ENCODE measurements at regions not wholly inside any gene's neighbourhood (a gene's known extent, or its start where the extent isn't known, plus 50 kb on each side); places are given as distances from the start of the nearest gene placed in this dataset.
"Not testable (repeated sequence)": the region's sequence is repeated elsewhere in the genome, so short reads cannot be mapped to it uniquely, and the experiment has no call there.

DNA sequence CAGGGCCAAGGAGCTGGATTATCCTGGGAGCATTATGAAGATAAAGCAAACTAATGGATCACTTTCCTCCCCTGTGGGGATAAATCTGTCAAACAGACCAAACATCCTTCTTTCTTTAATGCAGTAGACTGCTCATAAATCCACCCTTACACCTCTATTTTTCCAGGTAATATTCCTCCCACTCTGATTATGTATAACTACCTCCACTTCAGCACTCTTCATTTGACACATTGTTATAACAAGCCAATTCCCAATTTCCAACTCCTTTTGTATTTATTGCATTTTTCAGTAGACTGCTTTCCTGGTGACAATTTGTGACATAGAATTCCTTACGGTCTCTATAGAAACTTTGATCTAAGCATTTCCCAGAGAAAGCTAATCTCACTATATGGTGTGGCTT, 115.0 kb upstream of the PRKG2 start:
- CTCF ChIA-PET: interaction anchor here (1.5 to 2.5 kb wide), 2 partner anchors 22 to 24 kb away, joined by 3 to 9 read pairs; no protein-coding TSS in a partner anchor
- TF ChIP-seq, protein P1, sequence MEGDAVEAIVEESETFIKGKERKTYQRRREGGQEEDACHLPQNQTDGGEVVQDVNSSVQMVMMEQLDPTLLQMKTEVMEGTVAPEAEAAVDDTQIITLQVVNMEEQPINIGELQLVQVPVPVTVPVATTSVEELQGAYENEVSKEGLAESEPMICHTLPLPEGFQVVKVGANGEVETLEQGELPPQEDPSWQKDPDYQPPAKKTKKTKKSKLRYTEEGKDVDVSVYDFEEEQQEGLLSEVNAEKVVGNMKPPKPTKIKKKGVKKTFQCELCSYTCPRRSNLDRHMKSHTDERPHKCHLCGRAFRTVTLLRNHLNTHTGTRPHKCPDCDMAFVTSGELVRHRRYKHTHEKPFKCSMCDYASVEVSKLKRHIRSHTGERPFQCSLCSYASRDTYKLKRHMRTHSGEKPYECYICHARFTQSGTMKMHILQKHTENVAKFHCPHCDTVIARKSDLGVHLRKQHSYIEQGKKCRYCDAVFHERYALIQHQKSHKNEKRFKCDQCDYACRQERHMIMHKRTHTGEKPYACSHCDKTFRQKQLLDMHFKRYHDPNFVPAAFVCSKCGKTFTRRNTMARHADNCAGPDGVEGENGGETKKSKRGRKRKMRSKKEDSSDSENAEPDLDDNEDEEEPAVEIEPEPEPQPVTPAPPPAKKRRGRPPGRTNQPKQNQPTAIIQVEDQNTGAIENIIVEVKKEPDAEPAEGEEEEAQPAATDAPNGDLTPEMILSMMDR (IDR thresholded peaks at IDR 0.05; ENCODE audit: control extremely low read depth, extremely low read depth, low read depth, missing control alignments): no peak
- POLR2A ChIA-PET: no interaction called here
- DNase-seq (ENCODE audit: extremely low spot score): no peak

DNA sequence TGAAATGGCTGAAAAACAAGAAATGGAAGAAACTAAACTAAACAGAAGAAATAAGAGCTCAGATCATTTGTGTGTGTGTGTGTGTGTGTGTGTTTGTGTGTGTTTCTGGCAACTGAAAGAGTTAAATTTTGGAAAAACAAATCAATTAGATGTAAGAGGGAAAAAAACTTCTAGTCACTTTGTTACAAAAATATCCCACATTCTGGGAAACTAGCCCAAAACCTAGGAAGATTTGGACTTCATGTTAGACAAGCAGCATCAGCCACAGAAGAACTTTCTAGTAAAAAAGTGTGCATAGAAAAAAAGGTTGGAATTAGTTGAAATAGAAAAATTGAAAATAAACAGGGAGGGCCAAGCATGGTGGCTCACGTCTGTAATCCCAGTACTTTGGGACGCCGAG, 111.6 kb upstream of the PRKG2 start:
- CTCF ChIA-PET: interaction anchor here (1.1 kb wide), 1 partner anchor 9 kb away, joined by 5 read pairs; no protein-coding TSS in a partner anchor
- POLR2A ChIA-PET: no interaction called here
- TF ChIP-seq, protein P1 (IDR thresholded peaks at IDR 0.05; ENCODE audit: control extremely low read depth, extremely low read depth, low read depth, missing control alignments): no peak
- no peak for DNase-seq (ENCODE audit: extremely low spot score)

GRCh38 chr4:81324594-81324993, 109.6 kb upstream of the PRKG2 start:
- CTCF ChIA-PET: interaction anchor here (1.3 kb wide), 1 partner anchor 30 kb away, joined by 3 read pairs; no protein-coding TSS in a partner anchor
- POLR2A ChIA-PET; DNase-seq (ENCODE audit: extremely low spot score): not testable (repeated sequence)

DNA sequence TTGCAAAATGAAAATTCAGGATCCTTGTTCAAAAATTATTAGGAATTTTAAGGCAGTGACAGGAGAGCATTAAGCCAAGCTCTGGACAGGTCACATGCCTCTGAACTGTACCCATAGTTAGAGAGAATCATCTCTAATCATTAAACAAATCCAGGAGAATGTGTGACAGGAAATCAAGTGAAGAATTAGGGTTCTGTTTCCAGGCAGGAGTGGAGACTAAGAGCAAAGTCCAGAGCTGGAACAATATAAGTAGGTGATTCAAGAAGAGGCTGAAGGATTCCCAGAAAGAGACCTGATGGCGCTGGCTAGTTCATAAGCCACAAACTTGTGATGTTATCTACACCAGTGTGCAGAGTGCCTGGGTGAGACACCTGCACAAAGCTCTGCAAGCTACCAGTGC, 104.6 kb upstream of the PRKG2 start:
- CTCF ChIA-PET: interaction anchor here (1.1 kb wide), 1 partner anchor 33 kb away, joined by 3 read pairs; no protein-coding TSS in a partner anchor
- no peak for DNase-seq (ENCODE audit: extremely low spot score)
- TF ChIP-seq, protein P1 (IDR thresholded peaks at IDR 0.05; ENCODE audit: control extremely low read depth, extremely low read depth, low read depth, missing control alignments): no peak
- POLR2A ChIA-PET: no interaction called here

- TF ChIP-seq, protein P1 (IDR thresholded peaks at IDR 0.05; ENCODE audit: control extremely low read depth, extremely low read depth, low read depth, missing control alignments): no peak
- ChIA-PET POLR2A (no interaction called here), CTCF (interaction anchor here (1.8 to 2.7 kb wide), 2 partner anchors 9 to 37 kb away, joined by 4 to 6 read pairs; no protein-coding TSS in a partner anchor)
- DNase-seq (ENCODE audit: extremely low spot score): no peak
These were observed 100.0 kb upstream of the PRKG2 start for GRCh38 chr4:81314897-81315470.

GRCh38 chr4:81314196-81314896, 99.3 kb upstream of the PRKG2 start:
- TF ChIP-seq, protein P1 (IDR thresholded peaks at IDR 0.05; ENCODE audit: control extremely low read depth, extremely low read depth, low read depth, missing control alignments): no peak
- CTCF ChIA-PET: interaction anchor here (1.8 to 2.7 kb wide), 2 partner anchors 9 to 38 kb away, joined by 4 to 6 read pairs; no protein-coding TSS in a partner anchor
- no peak for DNase-seq (ENCODE audit: extremely low spot score)
- POLR2A ChIA-PET: no interaction called here

GRCh38 chr4:81307991-81308390, 93.0 kb upstream of the PRKG2 start:
- DNase-seq (ENCODE audit: extremely low spot score): no peak
- TF ChIP-seq, protein P1 (IDR thresholded peaks at IDR 0.05; ENCODE audit: control extremely low read depth, extremely low read depth, low read depth, missing control alignments): no peak
- ChIA-PET POLR2A (no interaction called here), CTCF (no interaction called here)

Measured in GM10248 (cell line).